ENCODE measurements at regions not wholly inside any gene's neighbourhood (a gene's known extent, or its start where the extent isn't known, plus 50 kb on each side); places are given as distances from the start of the nearest gene placed in this dataset.

DNA sequence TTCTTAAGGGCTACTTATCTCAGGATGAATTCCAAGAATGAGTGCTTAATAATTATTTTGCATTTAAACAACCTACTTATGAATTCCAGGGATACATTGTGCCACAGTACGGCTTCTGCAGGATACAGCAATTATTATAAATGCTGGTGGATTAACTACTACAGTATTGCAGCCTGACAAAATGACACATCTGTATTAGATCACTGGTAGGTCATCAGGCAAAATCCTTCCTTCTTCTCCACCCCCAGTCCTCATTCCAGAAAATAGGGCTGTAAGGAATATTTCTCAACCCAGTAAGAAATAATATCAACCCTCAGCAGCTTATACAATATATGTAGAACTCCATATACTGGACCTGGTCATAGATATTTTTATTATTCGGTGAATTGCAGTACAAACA is 79.3 kb upstream of the RORA start:
- H3K79me2 ChIP-seq (ENCODE audit: control insufficient read depth, insufficient read depth, low read length) = no peaks in the 10 kb centered on the region
- H2AFZ ChIP-seq (ENCODE audit: low read depth, low read length) = no peak overlapping the region
- no peak overlapping the region for H3K4me3 ChIP-seq (replicated peaks in 1 of 3; ENCODE audit: insufficient read depth in 1 of 3, low read depth in 1 of 3, low read length in 3 of 3)
- dilution Hi-C loops (cut with MboI; ENCODE audit: extremely low pct_ligation_motif_present, low sequenced_read_pairs) (no loop called here), intact Hi-C loops (cut with micrococcal nuclease) (no loop called here)
- BruUV-seq (replicated peaks) = no TSS peak
- TF ChIP-seq POLR2A (IDR thresholded peaks at IDR 0.05; ENCODE audit: low read depth, low read length) (no peak), POLR2AphosphoS5 (IDR thresholded peaks at IDR 0.05; ENCODE audit: insufficient read depth, low read depth, low read length) (no peak), JUN (IDR thresholded peaks at IDR 0.05; ENCODE audit: borderline replicate concordance, insufficient read depth, insufficient read length, low read depth) (no peak), FOS (IDR thresholded peaks at IDR 0.05; ENCODE audit: borderline replicate concordance, insufficient read depth, low read length) (no peak), GATA2 (IDR thresholded peaks at IDR 0.05; ENCODE audit: insufficient read depth, insufficient read length, low read depth, low read length) (no peak), EZH2 (IDR thresholded peaks at IDR 0.05; ENCODE audit: borderline replicate concordance, low read depth, low read length, severe bottlenecking) (no peak), MYC (IDR thresholded peaks at IDR 0.05; ENCODE audit: low read depth, low read length) (no peak)
- TF ChIP-seq, protein P1, sequence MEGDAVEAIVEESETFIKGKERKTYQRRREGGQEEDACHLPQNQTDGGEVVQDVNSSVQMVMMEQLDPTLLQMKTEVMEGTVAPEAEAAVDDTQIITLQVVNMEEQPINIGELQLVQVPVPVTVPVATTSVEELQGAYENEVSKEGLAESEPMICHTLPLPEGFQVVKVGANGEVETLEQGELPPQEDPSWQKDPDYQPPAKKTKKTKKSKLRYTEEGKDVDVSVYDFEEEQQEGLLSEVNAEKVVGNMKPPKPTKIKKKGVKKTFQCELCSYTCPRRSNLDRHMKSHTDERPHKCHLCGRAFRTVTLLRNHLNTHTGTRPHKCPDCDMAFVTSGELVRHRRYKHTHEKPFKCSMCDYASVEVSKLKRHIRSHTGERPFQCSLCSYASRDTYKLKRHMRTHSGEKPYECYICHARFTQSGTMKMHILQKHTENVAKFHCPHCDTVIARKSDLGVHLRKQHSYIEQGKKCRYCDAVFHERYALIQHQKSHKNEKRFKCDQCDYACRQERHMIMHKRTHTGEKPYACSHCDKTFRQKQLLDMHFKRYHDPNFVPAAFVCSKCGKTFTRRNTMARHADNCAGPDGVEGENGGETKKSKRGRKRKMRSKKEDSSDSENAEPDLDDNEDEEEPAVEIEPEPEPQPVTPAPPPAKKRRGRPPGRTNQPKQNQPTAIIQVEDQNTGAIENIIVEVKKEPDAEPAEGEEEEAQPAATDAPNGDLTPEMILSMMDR (IDR thresholded peaks at IDR 0.05; ENCODE audit: extremely low read depth in 1 of 2, insufficient read depth in 1 of 2, low read depth in 1 of 2, low read length in 2 of 2) = no peak
- TF ChIP-seq, protein P2, sequence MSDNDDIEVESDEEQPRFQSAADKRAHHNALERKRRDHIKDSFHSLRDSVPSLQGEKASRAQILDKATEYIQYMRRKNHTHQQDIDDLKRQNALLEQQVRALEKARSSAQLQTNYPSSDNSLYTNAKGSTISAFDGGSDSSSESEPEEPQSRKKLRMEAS (IDR thresholded peaks at IDR 0.05; ENCODE audit: insufficient read depth, insufficient read length) = no peak
- H3K9me3 ChIP-seq (replicated peaks; ENCODE audit: control insufficient read depth, insufficient read depth, low read length) = no peaks in the 10 kb centered on the region
- no peak overlapping the region for H3K27ac ChIP-seq (ENCODE audit: insufficient read depth, low read depth, low read length)
- H3K9ac ChIP-seq (replicated peaks; ENCODE audit: extremely low read depth, insufficient read depth, low read length) = no peak overlapping the region
- H3K27me3 ChIP-seq (ENCODE audit: control insufficient read depth in 2 of 2, insufficient read depth in 2 of 2, low read length in 2 of 2) = no peaks in the 10 kb centered on the region
- H3K36me3 ChIP-seq (ENCODE audit: control insufficient read depth in 2 of 2, extremely low read depth in 1 of 2, insufficient read depth in 2 of 2, low read length in 2 of 2) = no peaks in the 10 kb centered on the region
- CTCF ChIA-PET = no interaction called here
- POLR2A ChIA-PET = no interaction called here
- H3K4me1 ChIP-seq (ENCODE audit: control insufficient read depth, extremely low read depth, insufficient read depth, low read length) = no peaks in the 10 kb centered on the region
- no peaks in the 10 kb centered on the region for H4K20me1 ChIP-seq (replicated peaks; ENCODE audit: control insufficient read depth, extremely low read depth, insufficient read depth, low read length)
- no peak for DNase-seq (ENCODE audit: low read depth, low spot score)
- H3K4me2 ChIP-seq (ENCODE audit: insufficient read depth, low read length) = no peak overlapping the region
- no peak for FAIRE-seq
- no peaks in the 10 kb centered on the region for H3K9me1 ChIP-seq (replicated peaks; ENCODE audit: control insufficient read depth, extremely low read depth, insufficient read depth, low read length)
